NB4 (cell line): ENCODE measurements at regions not wholly inside any gene's neighbourhood (a gene's known extent, or its start where the extent isn't known, plus 50 kb on each side); places are given as distances from the start of the nearest gene placed in this dataset.

Experiments used
- POLR2A ChIP-seq: IDR thresholded peaks from 2 replicates; pipeline ENCODE4 v1.6.1; 2011; ENCODE audit warnings: mild to moderate bottlenecking; ENCODE audit not compliant: insufficient read length; ENCODE audit errors: extremely low read depth
- TF ChIP-seq, protein P1 (sequence below): IDR thresholded peaks from one replicate; pipeline ENCODE4 v1.5.1; 2012; ENCODE audit warnings: low read depth, low read length

DNA sequence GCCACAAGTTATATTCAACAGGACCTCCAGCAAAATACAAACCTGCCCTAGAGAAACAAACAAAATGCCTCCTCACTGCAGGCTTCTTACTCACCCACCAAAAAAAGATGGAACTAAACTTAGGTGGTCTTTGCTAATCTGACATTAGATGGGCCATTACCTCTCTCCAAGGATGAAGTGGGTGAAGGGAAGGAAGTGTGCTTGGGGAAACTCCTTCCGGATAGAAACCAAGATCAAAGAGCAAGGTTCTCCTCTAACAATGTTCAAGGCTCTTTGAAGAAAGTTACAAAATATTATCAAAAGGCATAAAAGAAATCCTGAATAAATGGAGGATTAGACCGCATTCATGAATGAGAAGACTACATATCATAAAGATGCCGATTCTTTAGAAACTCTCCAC, 187.5 kb downstream of the ADSS2 start:
- TF ChIP-seq, protein P1, sequence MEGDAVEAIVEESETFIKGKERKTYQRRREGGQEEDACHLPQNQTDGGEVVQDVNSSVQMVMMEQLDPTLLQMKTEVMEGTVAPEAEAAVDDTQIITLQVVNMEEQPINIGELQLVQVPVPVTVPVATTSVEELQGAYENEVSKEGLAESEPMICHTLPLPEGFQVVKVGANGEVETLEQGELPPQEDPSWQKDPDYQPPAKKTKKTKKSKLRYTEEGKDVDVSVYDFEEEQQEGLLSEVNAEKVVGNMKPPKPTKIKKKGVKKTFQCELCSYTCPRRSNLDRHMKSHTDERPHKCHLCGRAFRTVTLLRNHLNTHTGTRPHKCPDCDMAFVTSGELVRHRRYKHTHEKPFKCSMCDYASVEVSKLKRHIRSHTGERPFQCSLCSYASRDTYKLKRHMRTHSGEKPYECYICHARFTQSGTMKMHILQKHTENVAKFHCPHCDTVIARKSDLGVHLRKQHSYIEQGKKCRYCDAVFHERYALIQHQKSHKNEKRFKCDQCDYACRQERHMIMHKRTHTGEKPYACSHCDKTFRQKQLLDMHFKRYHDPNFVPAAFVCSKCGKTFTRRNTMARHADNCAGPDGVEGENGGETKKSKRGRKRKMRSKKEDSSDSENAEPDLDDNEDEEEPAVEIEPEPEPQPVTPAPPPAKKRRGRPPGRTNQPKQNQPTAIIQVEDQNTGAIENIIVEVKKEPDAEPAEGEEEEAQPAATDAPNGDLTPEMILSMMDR, result no peak
- TF ChIP-seq POLR2A, result no peak
